ENCODE measurements at regions not wholly inside any gene's neighbourhood (a gene's known extent, or its start where the extent isn't known, plus 50 kb on each side); places are given as distances from the start of the nearest gene placed in this dataset.

GRCh38 chr11:87954476-87954875 lies 220.8 kb downstream of the RAB38 start:
- H3K36me3 ChIP-seq = no peaks in the 10 kb centered on the region
- no peaks in the 10 kb centered on the region for H3K27me3 ChIP-seq
- H3K27ac ChIP-seq = no peak overlapping the region
- TF ChIP-seq, protein P1, sequence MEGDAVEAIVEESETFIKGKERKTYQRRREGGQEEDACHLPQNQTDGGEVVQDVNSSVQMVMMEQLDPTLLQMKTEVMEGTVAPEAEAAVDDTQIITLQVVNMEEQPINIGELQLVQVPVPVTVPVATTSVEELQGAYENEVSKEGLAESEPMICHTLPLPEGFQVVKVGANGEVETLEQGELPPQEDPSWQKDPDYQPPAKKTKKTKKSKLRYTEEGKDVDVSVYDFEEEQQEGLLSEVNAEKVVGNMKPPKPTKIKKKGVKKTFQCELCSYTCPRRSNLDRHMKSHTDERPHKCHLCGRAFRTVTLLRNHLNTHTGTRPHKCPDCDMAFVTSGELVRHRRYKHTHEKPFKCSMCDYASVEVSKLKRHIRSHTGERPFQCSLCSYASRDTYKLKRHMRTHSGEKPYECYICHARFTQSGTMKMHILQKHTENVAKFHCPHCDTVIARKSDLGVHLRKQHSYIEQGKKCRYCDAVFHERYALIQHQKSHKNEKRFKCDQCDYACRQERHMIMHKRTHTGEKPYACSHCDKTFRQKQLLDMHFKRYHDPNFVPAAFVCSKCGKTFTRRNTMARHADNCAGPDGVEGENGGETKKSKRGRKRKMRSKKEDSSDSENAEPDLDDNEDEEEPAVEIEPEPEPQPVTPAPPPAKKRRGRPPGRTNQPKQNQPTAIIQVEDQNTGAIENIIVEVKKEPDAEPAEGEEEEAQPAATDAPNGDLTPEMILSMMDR (IDR thresholded peaks at IDR 0.05) = no peak
- H3K4me3 ChIP-seq (ENCODE audit: low read depth in 1 of 2, low read length in 1 of 2) = no peak overlapping the region
- no peaks in the 10 kb centered on the region for H3K4me1 ChIP-seq (ENCODE audit: control insufficient read depth in 1 of 2, insufficient read depth in 1 of 2, low read depth in 1 of 2, low read length in 1 of 2)
- no peaks in the 10 kb centered on the region for H3K9me3 ChIP-seq

DNA sequence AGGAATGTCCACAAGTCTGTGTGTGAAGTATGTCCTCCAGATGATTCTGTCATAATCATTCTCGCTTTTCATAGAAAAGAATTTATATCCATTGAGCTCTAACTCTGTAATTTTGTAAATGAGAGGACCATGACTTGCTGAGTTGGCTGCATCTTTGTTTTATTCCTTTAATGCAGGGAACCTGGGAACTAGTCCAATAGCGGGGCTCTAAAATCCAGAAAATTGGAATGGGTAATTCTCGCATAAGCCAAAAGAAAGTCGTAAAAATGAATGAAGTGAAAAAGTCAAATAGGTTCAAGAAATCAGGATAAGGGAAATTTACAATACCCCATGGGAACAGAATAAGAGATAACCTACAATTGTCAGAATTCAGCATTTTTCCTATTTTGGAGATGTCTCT lies 232.5 kb downstream of the RAB38 start:
- Histone ChIP-seq H3K4me1 (ENCODE audit: control insufficient read depth in 1 of 2, insufficient read depth in 1 of 2, low read depth in 1 of 2, low read length in 1 of 2) (no peaks in the 10 kb centered on the region), H3K36me3 (no peaks in the 10 kb centered on the region), H3K4me3 (ENCODE audit: low read depth in 1 of 2, low read length in 1 of 2) (no peak overlapping the region), H3K27ac (no peak overlapping the region), H3K9me3 (no peaks in the 10 kb centered on the region), H3K27me3 (no peaks in the 10 kb centered on the region)
- TF ChIP-seq, protein P1 (IDR thresholded peaks at IDR 0.05) = no peak

- Histone ChIP-seq H3K4me1 (ENCODE audit: control insufficient read depth in 1 of 2, insufficient read depth in 1 of 2, low read depth in 1 of 2, low read length in 1 of 2) (no peaks in the 10 kb centered on the region), H3K27me3 (no peaks in the 10 kb centered on the region), H3K27ac (no peak overlapping the region), H3K4me3 (ENCODE audit: low read depth in 1 of 2, low read length in 1 of 2) (no peak overlapping the region), H3K36me3 (no peaks in the 10 kb centered on the region), H3K9me3 (no peaks in the 10 kb centered on the region)
- TF ChIP-seq, protein P1 (IDR thresholded peaks at IDR 0.05) = no peak
Measured at GRCh38 chr11:87934182-87934581, 241.1 kb downstream of the RAB38 start.

DNA sequence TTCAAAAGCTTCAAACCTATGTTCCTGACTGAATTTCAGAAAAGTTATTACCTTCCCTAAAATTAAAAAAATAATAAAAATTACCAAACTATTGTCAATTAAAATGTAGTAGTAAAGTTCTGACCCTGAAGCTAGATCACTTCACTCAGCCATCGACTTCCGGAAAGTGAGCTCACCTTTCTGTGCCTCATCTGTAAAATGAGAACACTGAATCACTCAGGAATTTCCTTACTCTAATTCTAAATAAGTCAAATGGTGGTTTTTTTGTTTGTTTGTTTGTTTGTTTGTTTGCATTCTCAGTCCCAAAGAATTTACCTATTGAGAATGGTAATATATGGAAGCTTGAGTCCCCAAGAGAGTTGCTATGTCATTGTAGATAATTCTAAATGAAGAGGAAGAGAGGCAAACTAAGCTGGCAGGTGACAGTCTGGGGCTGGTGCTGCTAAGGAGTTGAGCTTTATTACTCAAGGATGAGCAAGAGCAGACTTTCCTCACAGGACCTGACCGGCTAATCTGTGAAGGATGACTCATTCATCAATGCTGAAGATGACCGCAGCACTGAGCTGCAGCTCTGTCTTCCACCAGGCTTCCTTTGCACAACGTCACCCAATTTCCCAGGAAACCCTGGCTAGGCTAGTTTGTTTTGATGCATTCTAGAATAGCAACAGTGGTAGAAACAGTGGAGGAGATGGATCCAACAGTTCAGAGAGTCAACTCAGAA lies 248.8 kb downstream of the RAB38 start:
- TF ChIP-seq, protein P1 (IDR thresholded peaks at IDR 0.05) = no peak
- no peak overlapping the region for H3K27ac ChIP-seq

DNA sequence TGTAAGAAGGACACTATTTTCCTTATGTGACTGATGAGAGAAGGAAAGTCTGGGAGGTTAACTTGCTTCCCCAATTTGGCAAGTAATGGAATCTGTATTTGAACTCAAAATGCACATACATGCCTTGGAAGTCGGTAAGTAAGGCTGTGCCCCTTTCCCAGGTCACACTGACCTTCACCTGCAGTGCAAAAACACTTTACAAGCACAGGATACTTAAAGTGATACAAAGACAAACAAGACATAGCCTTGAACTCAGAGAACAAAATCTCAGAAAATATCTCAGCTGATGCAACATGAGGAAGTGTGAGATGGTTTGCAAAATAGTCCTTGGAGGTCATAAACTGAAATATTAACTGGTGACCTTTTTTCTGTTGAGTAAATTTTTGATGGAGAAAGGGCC lies 251.1 kb downstream of the RAB38 start:
- no peaks in the 10 kb centered on the region for H3K4me1 ChIP-seq (ENCODE audit: control insufficient read depth in 1 of 2, insufficient read depth in 1 of 2, low read depth in 1 of 2, low read length in 1 of 2)
- H3K36me3 ChIP-seq = no peaks in the 10 kb centered on the region
- no peak overlapping the region for H3K4me3 ChIP-seq (ENCODE audit: low read depth in 1 of 2, low read length in 1 of 2)
- H3K27me3 ChIP-seq = no peaks in the 10 kb centered on the region
- H3K27ac ChIP-seq = no peak overlapping the region
- TF ChIP-seq, protein P1 (IDR thresholded peaks at IDR 0.05) = no peak
- no peaks in the 10 kb centered on the region for H3K9me3 ChIP-seq

More for the DNA sequence above, 248.8 kb downstream of the RAB38 start:
- H3K4me3 ChIP-seq (ENCODE audit: low read depth in 1 of 2, low read length in 1 of 2) = no peak overlapping the region
- H3K36me3 ChIP-seq = no peaks in the 10 kb centered on the region
- H3K27me3 ChIP-seq = no peaks in the 10 kb centered on the region
- no peaks in the 10 kb centered on the region for H3K4me1 ChIP-seq (ENCODE audit: control insufficient read depth in 1 of 2, insufficient read depth in 1 of 2, low read depth in 1 of 2, low read length in 1 of 2)
- no peaks in the 10 kb centered on the region for H3K9me3 ChIP-seq

Measured in neutrophil (primary cell).